ENCODE measurements at regions not wholly inside any gene's neighbourhood (a gene's known extent, or its start where the extent isn't known, plus 50 kb on each side); places are given as distances from the start of the nearest gene placed in this dataset.

- TF ChIP-seq, protein P1, sequence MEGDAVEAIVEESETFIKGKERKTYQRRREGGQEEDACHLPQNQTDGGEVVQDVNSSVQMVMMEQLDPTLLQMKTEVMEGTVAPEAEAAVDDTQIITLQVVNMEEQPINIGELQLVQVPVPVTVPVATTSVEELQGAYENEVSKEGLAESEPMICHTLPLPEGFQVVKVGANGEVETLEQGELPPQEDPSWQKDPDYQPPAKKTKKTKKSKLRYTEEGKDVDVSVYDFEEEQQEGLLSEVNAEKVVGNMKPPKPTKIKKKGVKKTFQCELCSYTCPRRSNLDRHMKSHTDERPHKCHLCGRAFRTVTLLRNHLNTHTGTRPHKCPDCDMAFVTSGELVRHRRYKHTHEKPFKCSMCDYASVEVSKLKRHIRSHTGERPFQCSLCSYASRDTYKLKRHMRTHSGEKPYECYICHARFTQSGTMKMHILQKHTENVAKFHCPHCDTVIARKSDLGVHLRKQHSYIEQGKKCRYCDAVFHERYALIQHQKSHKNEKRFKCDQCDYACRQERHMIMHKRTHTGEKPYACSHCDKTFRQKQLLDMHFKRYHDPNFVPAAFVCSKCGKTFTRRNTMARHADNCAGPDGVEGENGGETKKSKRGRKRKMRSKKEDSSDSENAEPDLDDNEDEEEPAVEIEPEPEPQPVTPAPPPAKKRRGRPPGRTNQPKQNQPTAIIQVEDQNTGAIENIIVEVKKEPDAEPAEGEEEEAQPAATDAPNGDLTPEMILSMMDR (IDR thresholded peaks at IDR 0.05) = no peak
- TF ChIP-seq POLR2A (IDR thresholded peaks at IDR 0.05) = no peak
- no peak for TF ChIP-seq POLR2AphosphoS5 (IDR thresholded peaks at IDR 0.05)
Observed at GRCh38 chr10:64571056-64571455, 1049.9 kb downstream of the REEP3 start.
